HG03159 (cell line): ENCODE measurements at regions not wholly inside any gene's neighbourhood (a gene's known extent, or its start where the extent isn't known, plus 50 kb on each side); places are given as distances from the start of the nearest gene placed in this dataset.
"Not testable (repeated sequence)": the region's sequence is repeated elsewhere in the genome, so short reads cannot be mapped to it uniquely, and the experiment has no call there.

Source experiments
- ATAC-seq: cut with Tn5 transposase; IDR thresholded peaks from one replicate; pipeline ENCODE4 v1.9.1; 2021; ENCODE audit warnings: mild to moderate bottlenecking, moderate library complexity; ENCODE audit not compliant: unreplicated experiment

DNA sequence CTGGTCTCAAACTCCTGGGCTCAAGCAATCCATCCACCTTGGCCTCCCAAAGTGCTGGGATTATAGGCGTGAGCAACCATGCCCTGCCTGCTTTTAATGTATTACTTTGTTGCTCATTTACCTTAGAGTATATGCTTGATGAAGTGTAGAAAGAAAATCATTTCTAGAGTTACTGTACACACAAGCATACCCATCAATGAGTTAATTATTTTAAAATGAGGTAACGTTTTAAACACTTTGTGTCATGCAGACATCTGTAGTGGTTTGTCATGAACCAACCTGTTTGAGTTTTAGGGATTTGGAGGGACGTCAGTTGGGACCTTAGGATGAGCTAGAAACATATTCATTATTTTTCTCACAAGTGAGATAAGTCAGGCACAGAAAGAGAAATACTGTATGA is 332.4 kb upstream of the IGF1R start:
- ATAC-seq, result no peak

DNA sequence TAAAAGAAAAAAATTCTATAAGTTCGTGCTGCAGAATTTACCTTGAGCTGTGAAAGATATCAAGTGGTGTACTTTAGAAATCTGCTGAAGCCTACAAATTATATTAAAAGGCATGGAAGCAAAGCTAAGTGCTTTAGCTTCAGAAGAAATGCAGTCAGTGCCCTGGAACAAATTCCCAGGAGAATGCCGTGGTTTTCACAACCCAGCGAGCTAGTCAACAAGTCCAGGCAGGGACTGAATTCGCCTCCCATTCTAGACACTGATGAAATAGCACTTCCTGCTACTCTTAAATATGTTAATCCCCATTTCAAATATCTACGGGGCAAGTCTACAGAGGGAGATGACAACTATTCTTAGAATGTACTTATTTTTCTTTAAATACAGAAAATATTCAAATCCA is 326.4 kb upstream of the IGF1R start:
- no peak for ATAC-seq

DNA sequence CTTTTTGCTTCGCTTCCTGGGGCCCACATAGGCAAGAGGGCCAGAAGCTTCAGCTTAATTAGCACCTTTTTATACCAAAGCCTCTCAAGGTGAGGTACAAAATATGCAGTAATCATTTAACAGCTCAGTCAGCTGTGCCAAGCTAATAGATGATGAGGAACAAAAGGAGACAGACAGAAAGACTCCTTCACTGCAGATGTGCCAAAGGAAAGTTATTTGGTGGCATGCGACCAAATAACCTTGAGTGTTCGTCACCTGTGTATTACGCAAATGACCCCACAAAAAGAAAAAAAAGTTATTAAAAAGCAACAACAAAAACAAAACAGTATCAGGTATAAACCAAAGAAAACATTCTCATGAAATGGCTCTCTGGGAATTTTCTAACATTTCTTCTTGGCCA is 325.8 kb upstream of the IGF1R start:
- ATAC-seq, result no peak

DNA sequence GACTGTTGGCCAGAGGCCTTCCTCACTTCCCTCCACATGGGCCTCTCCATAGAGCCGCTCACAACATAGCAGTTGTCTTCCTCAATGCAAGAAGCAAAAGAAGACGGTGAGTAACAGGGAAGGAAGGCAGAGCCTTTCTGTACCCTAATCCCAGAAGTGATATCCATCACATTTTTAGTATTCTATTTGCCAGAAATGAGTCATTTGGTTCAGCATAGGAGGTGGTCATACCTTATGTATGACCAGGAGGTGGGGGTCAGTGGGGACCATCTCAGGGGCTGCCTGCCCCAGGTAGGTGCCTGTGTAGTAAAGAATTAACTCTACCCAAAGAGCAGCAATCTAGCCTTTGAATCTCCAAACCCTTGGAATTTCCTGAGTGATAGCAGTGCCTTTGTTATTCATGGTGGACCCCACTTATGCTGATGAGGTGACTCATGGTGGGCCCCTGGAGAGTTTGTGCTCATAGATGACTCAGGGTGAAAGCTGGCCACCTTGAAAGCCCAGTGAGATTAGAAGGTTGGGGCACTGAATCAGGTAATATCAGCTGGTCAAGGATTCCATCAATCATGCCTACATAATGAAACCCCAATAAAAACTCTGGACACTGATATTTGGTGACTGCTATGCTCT is 323.9 kb upstream of the IGF1R start:
- ATAC-seq, result no peak

DNA sequence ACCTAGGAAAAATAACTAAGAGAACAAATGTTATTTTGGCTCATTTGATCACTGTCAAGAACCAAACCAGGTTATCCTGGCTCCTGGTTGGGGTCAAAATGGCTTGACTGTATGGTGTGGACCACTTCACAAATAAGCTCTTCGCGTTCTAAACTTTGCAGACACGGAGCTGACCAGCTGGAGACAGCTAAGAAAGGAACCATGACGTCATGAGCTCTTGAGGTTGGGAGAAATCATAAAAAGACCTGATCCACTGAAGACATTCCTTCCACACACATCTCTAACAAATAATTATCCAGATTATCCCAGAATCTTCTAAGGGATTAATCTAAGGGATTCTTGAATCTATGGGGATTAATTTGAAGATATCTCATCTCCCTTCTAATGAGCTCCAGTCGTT is 321.5 kb upstream of the IGF1R start:
- ATAC-seq, result no peak

DNA sequence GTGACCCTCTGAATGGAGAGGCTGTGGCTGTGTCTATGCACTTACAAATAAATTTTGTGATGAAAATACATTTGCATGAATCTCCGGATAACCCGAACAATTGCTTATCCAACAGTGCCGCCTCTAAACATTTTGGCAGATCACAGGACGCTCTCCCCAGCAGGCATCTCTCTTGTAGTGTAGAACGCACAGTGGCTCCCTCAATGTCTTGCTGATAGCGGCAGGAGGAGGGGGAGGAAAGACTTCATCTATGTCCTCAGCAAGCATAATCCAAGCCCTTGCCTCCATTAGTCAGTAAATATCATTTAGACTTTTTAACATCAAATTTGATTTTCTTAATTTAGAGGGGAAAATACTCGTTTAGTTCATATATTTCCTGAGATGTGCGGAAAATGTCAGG is 318.1 kb upstream of the IGF1R start:
- no peak for ATAC-seq

DNA sequence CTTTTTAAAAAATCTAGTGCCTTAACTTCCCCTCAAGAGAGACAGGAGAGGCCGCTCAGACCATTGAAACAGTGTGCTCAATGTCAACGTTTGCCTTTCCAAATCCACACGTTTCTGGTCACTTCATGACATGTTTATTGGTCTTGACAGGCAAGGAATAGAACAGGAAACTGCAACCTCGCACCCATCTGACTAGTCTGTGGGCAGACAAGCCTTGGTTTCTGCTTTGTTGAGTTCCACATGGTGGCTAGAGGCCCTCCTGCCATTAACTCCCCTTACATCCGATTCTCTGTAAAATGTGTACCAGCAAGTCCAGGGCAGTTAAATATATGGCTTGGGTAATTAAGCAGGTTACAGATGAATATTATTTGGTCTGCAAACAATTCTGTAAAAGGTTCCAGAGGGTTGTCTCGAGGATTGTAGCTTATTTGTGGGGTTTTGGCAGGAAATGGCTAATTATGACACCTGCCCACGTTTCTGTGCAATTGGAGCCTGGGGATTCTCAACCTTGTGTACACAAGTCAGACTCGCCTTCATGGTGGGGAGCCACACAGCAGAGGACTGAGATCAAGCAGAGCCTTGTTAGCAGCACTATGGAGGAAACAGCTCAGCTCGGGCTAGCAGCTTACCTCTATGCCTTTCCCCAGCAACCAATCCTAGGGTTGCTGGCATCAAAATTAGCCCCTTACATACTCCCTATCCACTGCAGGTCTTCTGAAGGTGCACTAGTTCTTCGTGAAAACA is 317.5 kb upstream of the IGF1R start:
- ATAC-seq, result no peak

DNA sequence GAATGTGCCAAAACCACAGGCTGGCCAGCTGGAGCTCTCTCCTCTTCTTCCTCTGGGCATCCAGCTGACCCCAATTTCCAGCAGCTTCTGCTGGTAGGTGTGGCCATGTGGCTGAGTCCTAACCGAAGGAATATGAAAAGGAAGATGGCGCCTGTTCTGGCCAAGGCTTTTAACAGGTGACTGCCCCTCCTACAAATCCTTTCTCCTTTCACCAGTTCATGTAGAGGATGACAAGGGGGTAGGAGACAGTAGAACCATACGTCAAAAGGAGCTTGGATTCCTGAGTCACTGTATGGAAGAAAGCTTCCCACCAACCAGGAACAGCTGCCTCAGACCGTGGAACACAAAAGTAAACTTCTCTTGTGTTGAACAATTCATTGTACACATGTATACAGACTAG is 316.7 kb upstream of the IGF1R start:
- no peak for ATAC-seq

DNA sequence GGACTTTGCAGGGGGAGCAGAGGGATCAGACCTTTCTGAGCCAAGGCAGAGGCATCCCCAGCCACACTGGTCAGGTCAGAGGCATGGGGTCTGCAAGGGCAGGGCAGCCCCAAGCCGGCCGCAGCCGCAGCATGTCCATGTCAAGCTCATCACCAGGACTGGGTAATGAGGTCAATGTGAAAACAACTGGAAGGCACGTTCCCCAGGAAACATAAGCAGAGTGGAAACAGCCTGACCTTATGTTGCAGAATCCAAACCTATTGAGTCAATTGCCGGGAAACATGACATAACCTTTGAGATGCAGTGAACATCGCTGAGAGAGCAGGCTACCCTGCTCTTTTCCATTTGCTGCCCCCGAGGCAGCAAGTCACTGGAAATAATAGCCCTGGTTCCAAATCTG is 315.1 kb upstream of the IGF1R start:
- ATAC-seq, result no peak

DNA sequence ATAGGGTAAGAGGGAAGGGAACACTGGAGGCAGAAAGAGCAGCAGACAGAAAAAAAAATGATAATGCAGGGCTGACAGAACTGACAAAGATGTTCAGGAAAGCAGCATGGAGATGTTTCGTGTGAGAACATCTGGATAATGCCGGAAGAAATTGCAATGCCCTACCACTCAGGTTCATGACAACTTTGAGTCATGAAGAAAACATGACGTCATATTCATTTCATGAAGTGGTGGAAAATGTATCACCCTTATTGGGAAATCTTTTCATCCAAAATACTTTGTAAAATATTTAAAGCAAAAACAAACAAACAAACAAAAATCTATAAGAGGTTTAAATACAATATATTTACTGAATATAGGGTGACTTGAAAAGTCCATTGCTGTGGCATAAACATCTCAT is 305.4 kb upstream of the IGF1R start:
- ATAC-seq, result no peak

DNA sequence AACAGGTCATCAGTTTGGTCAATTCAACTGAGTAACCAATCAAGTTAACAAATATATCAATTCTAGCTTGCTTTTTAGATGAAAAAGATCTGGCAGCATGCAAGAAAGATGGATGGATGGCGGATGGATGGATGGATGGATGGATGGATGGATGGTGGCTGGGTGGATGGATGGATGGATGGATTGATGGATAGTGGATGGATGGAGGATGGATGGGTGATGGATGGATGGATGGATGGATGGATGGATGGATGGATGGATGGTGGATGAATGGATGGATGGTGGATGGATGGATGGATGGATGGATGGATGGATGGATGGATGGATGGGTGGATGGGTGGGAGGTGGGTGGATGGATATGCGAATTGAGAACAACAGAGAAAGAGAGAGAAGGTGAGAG is 303.7 kb upstream of the IGF1R start:
- no peak for ATAC-seq

DNA sequence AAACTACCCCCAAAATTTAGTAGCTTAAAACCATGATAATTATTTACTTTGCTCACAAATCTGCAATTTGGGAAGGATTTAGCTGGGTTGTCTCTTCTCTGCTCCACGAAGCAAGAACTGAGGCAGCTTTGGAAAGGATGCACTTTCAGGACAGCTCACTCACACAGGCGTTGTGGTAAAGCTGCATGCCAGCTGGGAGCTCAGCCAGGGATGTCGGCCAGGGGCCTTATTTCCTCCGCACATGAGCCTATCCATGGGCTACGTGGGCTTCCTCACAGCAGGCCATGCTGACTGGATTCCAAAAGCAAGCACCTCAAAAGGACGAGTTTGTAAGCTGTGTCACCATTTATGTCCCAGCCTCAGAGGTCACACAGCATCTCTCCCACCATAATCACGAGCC is 301.3 kb upstream of the IGF1R start:
- no peak for ATAC-seq

DNA sequence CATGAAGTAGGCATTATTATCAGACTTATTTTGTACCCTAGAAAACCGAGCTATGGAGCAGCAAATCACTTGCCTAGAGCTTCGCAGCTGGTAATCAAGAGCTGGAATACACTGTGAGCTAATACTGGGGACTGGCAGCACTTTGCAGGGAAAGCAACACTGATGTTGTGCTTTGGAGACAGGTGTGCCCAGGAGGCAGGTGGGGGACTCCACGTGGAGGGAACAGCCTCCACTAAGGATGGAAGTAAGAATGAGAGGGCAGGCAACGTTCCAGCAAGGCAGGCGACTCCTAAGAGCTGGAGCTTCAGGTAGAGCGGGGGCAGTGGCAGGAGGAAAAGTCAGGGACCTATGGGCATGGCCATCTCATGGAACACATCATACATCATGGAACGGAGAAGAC is 300.5 kb upstream of the IGF1R start:
- no peak for ATAC-seq

DNA sequence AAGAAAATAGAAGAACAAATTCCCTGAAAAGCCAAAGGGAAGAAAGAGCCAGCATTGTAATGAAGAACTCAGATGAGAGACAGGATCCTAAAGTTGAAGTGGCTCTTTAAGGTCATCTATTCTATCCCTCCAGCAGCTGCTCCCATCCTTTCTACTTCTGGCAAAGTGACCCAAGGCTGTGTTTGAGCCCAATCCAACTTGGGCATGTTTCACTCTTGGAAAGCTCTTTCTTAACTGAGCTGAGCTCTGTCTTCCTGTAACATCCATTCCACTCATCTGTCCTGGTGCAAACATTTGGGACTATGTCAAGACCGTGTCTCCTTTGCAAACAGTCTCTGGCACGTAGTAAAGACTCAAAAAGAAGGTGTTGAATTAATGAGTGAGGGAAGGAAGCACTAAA is 298.1 kb upstream of the IGF1R start:
- ATAC-seq, result no peak

DNA sequence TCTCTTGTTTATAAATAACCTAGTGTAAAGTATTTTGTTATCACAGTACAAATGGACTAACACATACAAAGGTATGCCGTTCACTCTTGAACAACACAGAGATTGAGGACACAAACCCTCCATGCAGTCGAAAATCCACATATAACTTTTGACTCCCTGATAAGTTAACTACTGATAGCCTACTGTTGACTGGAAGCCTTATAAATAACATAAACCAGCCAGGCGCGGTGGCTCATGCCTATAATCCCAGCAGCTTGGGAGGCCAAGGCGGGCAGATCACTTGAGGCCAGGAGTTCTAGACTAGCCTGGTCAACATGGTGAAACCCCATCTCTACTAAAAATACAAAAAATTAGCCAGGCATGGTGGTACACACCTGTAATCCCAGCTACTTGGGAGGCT is 290.1 kb upstream of the IGF1R start:
- ATAC-seq, result not testable (repeated sequence)

DNA sequence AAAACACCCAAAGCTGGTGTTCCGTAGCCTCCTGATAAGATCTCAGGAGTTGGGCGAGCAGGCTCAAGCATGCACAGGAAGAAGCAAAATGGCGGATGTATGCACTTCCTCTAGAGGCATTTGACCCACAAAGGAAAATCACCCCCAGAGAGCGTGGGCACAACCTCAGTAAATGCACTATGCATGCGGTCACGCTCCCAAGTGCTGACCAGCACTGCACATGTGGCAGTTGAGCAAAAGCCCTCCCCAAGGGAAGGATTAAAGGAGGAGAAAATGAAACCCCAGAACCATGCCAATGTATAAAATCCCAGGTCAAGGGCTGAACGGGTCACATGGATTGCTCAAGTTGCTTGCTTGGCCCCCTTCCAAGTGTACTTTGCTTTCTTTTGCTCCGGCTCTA is 289.4 kb upstream of the IGF1R start:
- no peak for ATAC-seq

DNA sequence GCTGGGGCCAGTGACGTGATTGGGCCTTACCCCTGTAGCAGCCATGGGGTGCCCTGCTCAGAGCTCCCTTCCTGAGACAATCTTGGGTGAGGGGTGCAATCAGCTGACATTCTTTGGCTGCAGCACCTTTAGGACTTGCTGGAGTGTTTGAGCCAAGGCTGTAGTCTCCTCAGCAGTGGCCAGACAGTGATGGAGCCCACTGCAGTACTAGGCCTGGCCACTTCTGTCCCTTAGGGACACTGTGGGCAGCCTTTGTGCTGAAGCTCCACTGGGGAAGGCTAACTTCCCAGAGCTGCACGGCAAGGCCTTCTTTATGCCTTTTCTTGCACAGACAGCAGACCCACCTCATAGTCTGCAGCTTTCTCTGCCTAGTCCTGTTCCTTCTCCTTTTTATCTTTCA is 284.9 kb upstream of the IGF1R start:
- no peak for ATAC-seq

DNA sequence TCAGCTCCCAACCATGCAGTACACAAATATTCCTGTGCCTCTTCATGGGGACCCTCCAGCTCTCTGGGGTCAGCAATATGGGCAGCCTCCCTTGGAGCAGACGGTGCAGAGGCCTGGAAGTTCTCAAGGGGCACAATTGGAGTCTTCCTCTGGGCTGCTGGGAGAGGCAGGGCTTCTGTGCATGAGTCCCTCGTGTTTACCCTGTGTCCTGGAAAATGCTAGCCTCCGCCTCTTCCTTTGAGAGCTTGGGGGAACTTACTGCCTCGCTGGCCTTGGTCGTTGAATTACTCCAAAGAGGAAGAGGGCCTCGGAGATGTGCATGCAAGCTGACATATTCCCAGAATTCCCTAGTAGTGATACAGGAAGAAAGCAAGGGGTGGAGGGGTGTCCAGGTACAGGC is 284.4 kb upstream of the IGF1R start:
- ATAC-seq, result no peak

DNA sequence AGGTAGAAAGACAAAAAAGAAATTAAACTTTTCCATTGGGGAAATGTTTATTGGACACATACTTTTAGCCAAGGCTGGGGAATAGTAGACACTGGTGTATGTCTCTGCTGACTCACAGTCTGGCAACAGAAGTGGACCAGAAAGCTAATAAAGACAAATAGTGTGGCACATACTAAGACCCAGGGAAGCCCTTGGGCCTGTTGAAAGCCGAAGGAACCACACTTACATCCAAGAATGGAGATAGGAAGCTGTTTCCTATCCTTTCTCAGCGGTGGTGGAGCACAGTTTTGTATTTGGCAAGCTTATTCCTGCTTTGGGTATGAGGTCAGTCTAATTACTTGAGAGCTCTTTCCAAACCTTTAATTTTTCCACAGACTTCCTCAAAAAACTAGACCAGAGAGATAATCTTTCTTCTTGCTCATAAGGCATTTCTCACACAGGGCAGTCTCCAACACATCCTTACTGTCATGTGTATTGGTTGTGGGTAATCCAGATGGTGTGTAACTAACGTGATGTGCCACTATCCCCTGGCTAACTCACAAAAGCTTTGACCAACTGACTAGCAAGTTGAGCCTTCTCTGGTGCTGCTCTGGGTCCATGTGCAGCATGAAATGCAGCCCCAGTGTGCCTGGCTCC is 279.1 kb upstream of the IGF1R start:
- no peak for ATAC-seq

DNA sequence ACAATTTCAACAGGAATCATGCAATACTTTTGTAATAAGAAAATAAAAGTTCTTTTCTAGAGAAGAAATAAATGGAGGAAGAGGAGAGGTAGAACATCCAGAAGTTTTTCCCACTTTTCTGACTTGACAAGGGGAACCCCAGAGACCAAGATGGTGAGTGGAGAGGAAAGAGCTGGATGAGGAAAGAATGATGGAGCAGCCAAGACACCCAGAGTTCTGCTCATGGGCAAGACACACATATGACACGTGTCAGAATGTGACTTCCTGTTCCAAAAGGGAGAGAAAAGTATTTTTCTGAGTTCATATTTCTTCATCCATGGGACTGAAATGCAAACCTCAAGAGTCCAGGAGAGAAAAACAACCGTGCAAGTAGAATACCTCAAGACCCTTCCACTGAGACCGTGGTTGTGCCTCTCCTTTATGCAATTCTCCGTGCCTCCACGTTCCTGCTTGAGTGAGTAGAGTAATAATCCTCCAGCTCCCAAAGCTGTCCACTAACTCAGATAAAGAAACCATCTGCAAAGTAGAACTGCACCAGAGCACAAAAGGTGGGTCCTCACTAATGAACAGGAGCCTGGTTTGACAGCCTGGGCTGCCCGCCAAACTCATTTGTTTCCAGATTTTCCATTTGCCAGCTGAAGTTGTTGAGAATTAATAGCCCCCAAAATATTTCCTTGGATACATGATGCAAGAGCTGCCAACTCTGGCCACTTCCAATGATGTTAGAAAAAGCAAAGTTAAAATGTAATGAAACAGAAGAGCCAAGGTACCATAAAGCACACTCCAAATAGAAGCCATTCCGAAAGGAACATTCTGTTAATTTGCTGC is 272.6 kb upstream of the IGF1R start:
- no peak for ATAC-seq

DNA sequence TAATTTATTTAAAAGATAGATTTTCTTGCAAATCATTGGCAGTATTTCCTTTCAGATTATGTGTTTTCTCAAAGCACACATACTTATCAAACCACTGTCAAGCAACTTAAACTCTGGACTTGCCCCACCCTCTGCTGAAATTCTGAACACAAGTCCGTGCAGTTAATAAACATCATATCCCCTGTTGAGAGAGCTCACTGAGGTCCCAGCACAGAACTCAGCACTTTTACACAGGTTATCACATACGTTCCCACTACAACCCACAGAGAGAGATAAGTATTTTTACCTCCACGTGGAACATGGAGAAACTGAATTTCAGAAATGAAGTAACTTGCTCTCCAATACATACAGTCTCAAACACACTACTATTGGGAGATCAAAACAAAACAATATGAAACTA is 267.6 kb upstream of the IGF1R start:
- ATAC-seq, result no peak

DNA sequence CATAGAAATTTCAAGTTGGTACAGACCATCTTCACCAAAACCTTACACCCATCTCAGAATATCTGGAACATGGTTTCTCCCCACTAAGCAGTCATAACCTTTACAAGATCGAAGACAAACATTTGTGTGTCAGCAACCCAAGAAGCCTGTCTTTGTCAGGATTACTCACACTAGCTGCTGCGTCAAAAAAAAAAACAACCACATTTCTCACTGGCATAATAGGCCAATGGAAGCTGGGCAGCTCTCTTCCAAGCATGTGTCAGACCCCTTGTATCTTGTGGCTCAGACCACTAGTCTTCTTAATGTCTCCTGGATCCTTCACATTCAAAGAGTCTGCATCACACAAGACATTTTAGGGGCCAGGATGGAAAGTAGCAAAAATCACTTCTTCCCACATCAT is 266.9 kb upstream of the IGF1R start:
- no peak for ATAC-seq
